HG03439 (cell line): ENCODE measurements at regions not wholly inside any gene's neighbourhood (a gene's known extent, or its start where the extent isn't known, plus 50 kb on each side); places are given as distances from the start of the nearest gene placed in this dataset.
"Not testable (repeated sequence)": the region's sequence is repeated elsewhere in the genome, so short reads cannot be mapped to it uniquely, and the experiment has no call there.

Experiments used
- ATAC-seq: cut with Tn5 transposase; IDR thresholded peaks from one replicate; pipeline ENCODE4 v1.9.1; 2021; ENCODE audit warnings: mild to moderate bottlenecking, moderate library complexity; ENCODE audit not compliant: unreplicated experiment

- no peak for ATAC-seq
Measured at GRCh38 chr4:53959343-53960120, 104.9 kb downstream of the CHIC2 start.

- no peak for ATAC-seq
Measured at GRCh38 chr4:53956454-53956853, 108.0 kb downstream of the CHIC2 start.

GRCh38 chr4:53956053-53956452, 108.4 kb downstream of the CHIC2 start:
- ATAC-seq = no peak

GRCh38 chr4:53951414-53951813, 113.0 kb downstream of the CHIC2 start:
- ATAC-seq = no peak

GRCh38 chr4:53943345-53944085, 120.9 kb downstream of the CHIC2 start:
- ATAC-seq = no peak

GRCh38 chr4:53942712-53943111, 121.7 kb downstream of the CHIC2 start:
- ATAC-seq = no peak

- no peak for ATAC-seq
Measured at GRCh38 chr4:53941331-53941730, 123.1 kb downstream of the CHIC2 start.

- ATAC-seq = not testable (repeated sequence)
Measured at GRCh38 chr4:53939892-53940291, 124.5 kb downstream of the CHIC2 start.

- no peak for ATAC-seq
Measured at GRCh38 chr4:53937918-53938317, 126.5 kb downstream of the CHIC2 start.

- ATAC-seq = no peak
Measured at GRCh38 chr4:53937327-53937726, 127.1 kb downstream of the CHIC2 start.

- no peak for ATAC-seq
Measured at GRCh38 chr4:53935780-53936179, 128.6 kb downstream of the CHIC2 start.

- no peak for ATAC-seq
Measured at GRCh38 chr4:53932796-53933610, 131.4 kb downstream of the CHIC2 start.

- ATAC-seq = no peak
Measured at GRCh38 chr4:53931461-53931961, 132.9 kb downstream of the CHIC2 start.

- no peak for ATAC-seq
Measured at GRCh38 chr4:53929955-53930798, 134.2 kb downstream of the CHIC2 start.

GRCh38 chr4:53929311-53929710, 135.1 kb downstream of the CHIC2 start:
- no peak for ATAC-seq

- ATAC-seq = no peak
Measured at GRCh38 chr4:53928825-53929224, 135.6 kb downstream of the CHIC2 start.

GRCh38 chr4:53925050-53925605, 139.3 kb downstream of the CHIC2 start:
- no peak for ATAC-seq

- ATAC-seq = no peak
Measured at GRCh38 chr4:53924333-53925049, 139.9 kb downstream of the CHIC2 start.

GRCh38 chr4:53923921-53924320, 140.5 kb downstream of the CHIC2 start:
- no peak for ATAC-seq
